IMR-90 (cell line): ENCODE measurements at regions not wholly inside any gene's neighbourhood (a gene's known extent, or its start where the extent isn't known, plus 50 kb on each side); places are given as distances from the start of the nearest gene placed in this dataset.

Source experiments
- ATAC-seq: fragments of 200-7000 bp; cut with Tn5 transposase; 2 replicates; pipeline ENCODE4 v1.9.1; 2020; ENCODE audit warnings: low read depth, mild to moderate bottlenecking, moderate library complexity
- BruUV-seq: library from RNA; stranded (reverse); fragments of 400-500 nt; replicated peaks from 2 replicates; lab custom pipeline; 2021; lab: Mats Ljungman, UMichigan
- CTCF ChIA-PET: fragments of 300-600 bp; formaldehyde crosslinking; extraction: SDS; loops from one replicate; lab custom pipeline; 2021; ENCODE audit warnings: antibody characterized with exemption; lab: Yijun Ruan, JAX
- POLR2A ChIA-PET: fragments of 300-600 bp; sonication (Branson Sonifier 250); formaldehyde crosslinking; loops from one replicate; lab custom pipeline; 2022; ENCODE audit warnings: antibody characterized with exemption; ENCODE audit not compliant: unreplicated experiment; lab: Charles Lee
- DNase-seq: peaks from one replicate; pipeline ENCODE4 v3.0.0; 2013
- H2AFZ ChIP-seq: replicated peaks from 2 replicates; pipeline ENCODE3; 2013; ENCODE audit warnings: low read length, mild to moderate bottlenecking; ENCODE audit not compliant: poor library complexity
- H2AK5ac ChIP-seq: 2 replicates; pipeline ENCODE4 v1.6.1; 2013; ENCODE audit warnings: low read depth, low read length, inconsistent platforms
- H2AK9ac ChIP-seq: replicated peaks from 2 replicates; pipeline ENCODE3; 2013; ENCODE audit warnings: mild to moderate bottlenecking, low read depth, low read length, moderate library complexity; ENCODE audit not compliant: poor library complexity
- H2BK120ac ChIP-seq: 2 replicates; pipeline ENCODE4 v1.6.1; 2013; ENCODE audit warnings: low read depth, low read length, inconsistent platforms
- H2BK15ac ChIP-seq: 3 replicates; pipeline ENCODE4 v1.6.1; 2013; ENCODE audit warnings: low read depth, low read length, inconsistent platforms
- H2BK20ac ChIP-seq: 2 replicates; pipeline ENCODE4 v1.6.1; 2013; ENCODE audit warnings: low read depth, mild to moderate bottlenecking, inconsistent platforms, low read length, moderate library complexity
- H2BK5ac ChIP-seq: 2 replicates; pipeline ENCODE4 v1.6.1; 2013; ENCODE audit warnings: mild to moderate bottlenecking, low read depth, low read length, inconsistent platforms; ENCODE audit not compliant: poor library complexity, severe bottlenecking
- H3K14ac ChIP-seq: replicated peaks from 2 replicates; pipeline ENCODE4 v1.6.1; 2013; ENCODE audit warnings: low read depth, low read length, inconsistent platforms
- H3K18ac ChIP-seq: 2 replicates; pipeline ENCODE4 v1.6.1; 2013; ENCODE audit warnings: low read depth, low read length, control low read depth
- H3K23ac ChIP-seq: 2 replicates; pipeline ENCODE4 v1.6.1; 2013; ENCODE audit warnings: low read depth, low read length, inconsistent platforms
- H3K27ac ChIP-seq: 2 replicates; pipeline ENCODE4 v1.5.1; 2013; ENCODE audit warnings: mild to moderate bottlenecking, control low read depth, low read length; ENCODE audit not compliant: insufficient read depth
- H3K27me3 ChIP-seq: 2 replicates; pipeline ENCODE4 v1.6.1; 2013; ENCODE audit warnings: low read length; ENCODE audit not compliant: control insufficient read depth, insufficient read depth
- H3K36me3 ChIP-seq: 2 replicates; pipeline ENCODE4 v1.6.1; 2013; ENCODE audit warnings: low read length, mixed read lengths; ENCODE audit not compliant: control insufficient read depth, insufficient read depth
- H3K4ac ChIP-seq: 2 replicates; pipeline ENCODE4 v1.6.1; 2013; ENCODE audit warnings: low read depth, low read length, inconsistent platforms
- H3K4me1 ChIP-seq: 2 replicates; pipeline ENCODE4 v1.6.1; 2013; ENCODE audit warnings: low read length, mixed read lengths; ENCODE audit not compliant: control insufficient read depth, insufficient read depth
- H3K4me2 ChIP-seq: 2 replicates; pipeline ENCODE4 v1.6.1; 2013; ENCODE audit warnings: low read depth, mild to moderate bottlenecking, control low read depth, low read length, moderate library complexity
- H3K4me3 ChIP-seq: 2 replicates; pipeline ENCODE4 v1.5.1; 2013; ENCODE audit warnings: low read depth, mild to moderate bottlenecking, control low read depth, low read length, moderate library complexity; ENCODE audit not compliant: insufficient read depth
- H3K56ac ChIP-seq: 2 replicates; pipeline ENCODE4 v1.6.1; 2013; ENCODE audit warnings: low read length, inconsistent platforms; ENCODE audit not compliant: insufficient read depth; ENCODE audit errors: extremely low read depth
- H3K79me1 ChIP-seq, 2 experiments: 2 replicates each; pipeline ENCODE4 v1.6.1; 2013; ENCODE audit warnings: low read length in 2 of 2, inconsistent platforms in 1 of 2, low read depth in 1 of 2
- H3K9ac ChIP-seq: 2 replicates; pipeline ENCODE4 v1.6.1; 2013; ENCODE audit warnings: low read depth, low read length, control low read depth
- H3K9me1 ChIP-seq: 2 replicates; pipeline ENCODE4 v1.6.1; 2013; ENCODE audit warnings: low read length, inconsistent platforms; ENCODE audit not compliant: insufficient read depth
- H3K9me3 ChIP-seq: 2 replicates; pipeline ENCODE4 v1.6.1; 2013; ENCODE audit warnings: low read length; ENCODE audit not compliant: control insufficient read depth, insufficient read depth
- H4K20me1 ChIP-seq: 2 replicates; pipeline ENCODE4 v1.6.1; 2013; ENCODE audit warnings: low read length, inconsistent platforms; ENCODE audit not compliant: insufficient read depth
- H4K5ac ChIP-seq: 2 replicates; pipeline ENCODE4 v1.6.1; 2013; ENCODE audit warnings: mild to moderate bottlenecking, low read depth, low read length, control low read depth
- H4K8ac ChIP-seq, 2 experiments: 2 replicates each; pipeline ENCODE4 v1.6.1; 2013; ENCODE audit warnings: low read depth in 2 of 2, low read length in 2 of 2, control low read depth in 1 of 2, inconsistent platforms in 1 of 2
- H4K91ac ChIP-seq: 2 replicates; pipeline ENCODE4 v1.6.1; 2013; ENCODE audit warnings: low read depth, low read length, inconsistent platforms; ENCODE audit not compliant: insufficient read depth
- BHLHE40 ChIP-seq: fragments of 150-350 bp; IDR thresholded peaks from 2 replicates; pipeline ENCODE4 v1.6.1; 2016; ENCODE audit warnings: mild to moderate bottlenecking, low read depth, low read length
- CEBPB ChIP-seq: IDR thresholded peaks from 2 replicates; pipeline ENCODE4 v1.6.1; 2012; ENCODE audit warnings: low read depth, low read length, improper control_type of control experiment
- CHD1 ChIP-seq: IDR thresholded peaks from 2 replicates; pipeline ENCODE4 v1.6.1; 2012; ENCODE audit warnings: low read depth, low read length, improper control_type of control experiment
- FOS ChIP-seq: fragments of 150-350 bp; IDR thresholded peaks from 2 replicates; pipeline ENCODE4 v1.6.1; 2016; ENCODE audit warnings: low read depth, low read length
- MAFK ChIP-seq: IDR thresholded peaks from 2 replicates; pipeline ENCODE4 v1.6.1; 2012; ENCODE audit warnings: low read depth, low read length, improper control_type of control experiment
- MAZ ChIP-seq: IDR thresholded peaks from 2 replicates; pipeline ENCODE4 v1.6.1; 2012; ENCODE audit warnings: low read depth, mild to moderate bottlenecking, low read length, improper control_type of control experiment, moderate library complexity, borderline replicate concordance
- MXI1 ChIP-seq: IDR thresholded peaks from 2 replicates; pipeline ENCODE4 v1.6.1; 2012; ENCODE audit warnings: low read depth, mild to moderate bottlenecking, low read length, moderate library complexity, borderline replicate concordance
- NFE2L2 ChIP-seq: fragments of 150-350 bp; IDR thresholded peaks from 2 replicates; pipeline ENCODE4 v1.6.1; 2016; ENCODE audit warnings: low read depth, mild to moderate bottlenecking, low read length
- POLR2A ChIP-seq: IDR thresholded peaks from 2 replicates; pipeline ENCODE4 v1.6.1; 2012; ENCODE audit warnings: mild to moderate bottlenecking, low read depth, low read length
- RAD21 ChIP-seq: IDR thresholded peaks from 2 replicates; pipeline ENCODE4 v1.6.1; 2012; ENCODE audit warnings: low read length, improper control_type of control experiment
- RCOR1 ChIP-seq: IDR thresholded peaks from 2 replicates; pipeline ENCODE4 v1.6.1; 2012; ENCODE audit warnings: mild to moderate bottlenecking, low read length, improper control_type of control experiment; ENCODE audit not compliant: insufficient replicate concordance
- RFX5 ChIP-seq: IDR thresholded peaks from 2 replicates; pipeline ENCODE4 v1.8.0; 2012; ENCODE audit warnings: low read depth, mild to moderate bottlenecking, low read length, moderate library complexity
- SMC3 ChIP-seq: fragments of 150-350 bp; IDR thresholded peaks from 2 replicates; pipeline ENCODE4 v1.6.1; 2016; ENCODE audit warnings: low read depth, mild to moderate bottlenecking, antibody characterized with exemption, low read length, moderate library complexity
- WGBS, 2 experiments: methylation state at CpG; one replicate each; pipeline versions ENCODE4 v1.1.5 to v1.1.7; 2013; ENCODE audit warnings: missing lambda C conversion rate in 2 of 2; ENCODE audit not compliant: insufficient read length in 1 of 2; ENCODE audit errors: extremely low coverage in 2 of 2; 5-methylcytosine and 5-hydroxymethylcytosine counted together
- dilution Hi-C: fragments of 300-500 bp; cut with HindIII; formaldehyde crosslinking; loops from one replicate; pipeline ENCODE4 v1.14.3; 2018; ENCODE audit warnings: low sequenced_read_pairs; ENCODE audit not compliant: unreplicated experiment
- in situ Hi-C: fragments of 300-500 bp; cut with MboI; formaldehyde crosslinking; loops from 3 replicates; pipeline ENCODE4 v1.14.3; 2019; ENCODE audit warnings: low sequenced_read_pairs, inconsistent platforms, mixed read lengths
- intact Hi-C: fragments of 100-400 bp; cut with micrococcal nuclease; formaldehyde crosslinking; loops from 2 replicates; pipeline ENCODE4 v1.10.0; 2022
- TF ChIP-seq, protein P1 (sequence below): fragments of 150-350 bp; IDR thresholded peaks from 2 replicates; pipeline ENCODE4 v1.6.1; 2017; ENCODE audit warnings: mild to moderate bottlenecking, antibody characterized with exemption, low read length, low read depth
- TF ChIP-seq, protein P2 (sequence below): fragments of 150-350 bp; IDR thresholded peaks from 2 replicates; pipeline ENCODE4 v1.6.1; 2016; ENCODE audit warnings: low read depth, mild to moderate bottlenecking, low read length, moderate library complexity, borderline replicate concordance
- TF ChIP-seq, protein P3 (sequence below): conservative IDR thresholded peaks from 2 replicates; pipeline ENCODE4 v1.5.1; 2012; ENCODE audit warnings: mild to moderate bottlenecking, low read depth, low read length, improper control_type of control experiment

DNA sequence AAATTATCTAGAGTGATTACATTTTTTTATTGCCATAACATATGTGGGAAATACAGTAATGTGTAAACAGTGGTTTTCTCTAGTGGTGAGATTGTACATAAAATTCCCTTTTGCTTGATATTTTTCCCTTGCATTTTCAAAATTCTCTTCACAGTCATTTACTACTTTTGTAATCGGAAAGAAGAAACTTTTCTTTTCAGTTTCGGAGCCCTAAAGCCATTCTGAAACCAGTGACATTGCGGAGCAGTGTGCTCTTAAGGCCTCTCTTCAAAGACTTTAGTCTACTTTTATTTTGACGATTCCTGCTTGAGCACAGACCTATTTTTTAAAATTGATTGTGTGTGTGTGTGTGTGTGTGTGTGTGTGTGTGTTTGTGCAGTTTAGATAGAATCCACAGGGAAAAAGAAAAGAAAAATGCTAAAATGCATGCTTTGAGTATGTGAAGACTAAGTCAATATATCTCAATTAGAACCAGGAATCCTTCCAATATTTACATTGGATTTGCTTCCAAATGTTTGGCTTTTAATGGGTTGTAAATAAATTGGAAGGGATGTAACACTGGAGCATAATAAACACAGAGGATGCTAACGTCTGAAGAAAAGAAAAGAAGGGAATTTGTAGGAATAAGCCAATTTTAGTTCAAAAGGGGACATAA lies 357.4 kb downstream of the RND3 start:
- in situ Hi-C loops (loop anchor here (25.0 kb wide), 2 partner anchors 332 to 1107 kb away; no protein-coding TSS in a partner anchor), dilution Hi-C loops (no loop called here), intact Hi-C loops (loop anchor here (5.0 to 10.0 kb wide), 3 partner anchors 102 to 535 kb away; no protein-coding TSS in a partner anchor)
- no peak overlapping the region for H2AK9ac ChIP-seq
- no peak overlapping the region for H2BK5ac ChIP-seq
- TF ChIP-seq, protein P1, sequence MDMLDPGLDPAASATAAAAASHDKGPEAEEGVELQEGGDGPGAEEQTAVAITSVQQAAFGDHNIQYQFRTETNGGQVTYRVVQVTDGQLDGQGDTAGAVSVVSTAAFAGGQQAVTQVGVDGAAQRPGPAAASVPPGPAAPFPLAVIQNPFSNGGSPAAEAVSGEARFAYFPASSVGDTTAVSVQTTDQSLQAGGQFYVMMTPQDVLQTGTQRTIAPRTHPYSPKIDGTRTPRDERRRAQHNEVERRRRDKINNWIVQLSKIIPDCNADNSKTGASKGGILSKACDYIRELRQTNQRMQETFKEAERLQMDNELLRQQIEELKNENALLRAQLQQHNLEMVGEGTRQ = no peak
- TF ChIP-seq MXI1 = no peak
- TF ChIP-seq, protein P2, sequence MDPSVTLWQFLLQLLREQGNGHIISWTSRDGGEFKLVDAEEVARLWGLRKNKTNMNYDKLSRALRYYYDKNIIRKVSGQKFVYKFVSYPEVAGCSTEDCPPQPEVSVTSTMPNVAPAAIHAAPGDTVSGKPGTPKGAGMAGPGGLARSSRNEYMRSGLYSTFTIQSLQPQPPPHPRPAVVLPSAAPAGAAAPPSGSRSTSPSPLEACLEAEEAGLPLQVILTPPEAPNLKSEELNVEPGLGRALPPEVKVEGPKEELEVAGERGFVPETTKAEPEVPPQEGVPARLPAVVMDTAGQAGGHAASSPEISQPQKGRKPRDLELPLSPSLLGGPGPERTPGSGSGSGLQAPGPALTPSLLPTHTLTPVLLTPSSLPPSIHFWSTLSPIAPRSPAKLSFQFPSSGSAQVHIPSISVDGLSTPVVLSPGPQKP = no peak
- no peak for TF ChIP-seq CEBPB
- TF ChIP-seq CHD1 = no peak
- no peak for TF ChIP-seq RCOR1
- TF ChIP-seq SMC3 = no peak
- no peak for TF ChIP-seq RAD21
- TF ChIP-seq, protein P3, sequence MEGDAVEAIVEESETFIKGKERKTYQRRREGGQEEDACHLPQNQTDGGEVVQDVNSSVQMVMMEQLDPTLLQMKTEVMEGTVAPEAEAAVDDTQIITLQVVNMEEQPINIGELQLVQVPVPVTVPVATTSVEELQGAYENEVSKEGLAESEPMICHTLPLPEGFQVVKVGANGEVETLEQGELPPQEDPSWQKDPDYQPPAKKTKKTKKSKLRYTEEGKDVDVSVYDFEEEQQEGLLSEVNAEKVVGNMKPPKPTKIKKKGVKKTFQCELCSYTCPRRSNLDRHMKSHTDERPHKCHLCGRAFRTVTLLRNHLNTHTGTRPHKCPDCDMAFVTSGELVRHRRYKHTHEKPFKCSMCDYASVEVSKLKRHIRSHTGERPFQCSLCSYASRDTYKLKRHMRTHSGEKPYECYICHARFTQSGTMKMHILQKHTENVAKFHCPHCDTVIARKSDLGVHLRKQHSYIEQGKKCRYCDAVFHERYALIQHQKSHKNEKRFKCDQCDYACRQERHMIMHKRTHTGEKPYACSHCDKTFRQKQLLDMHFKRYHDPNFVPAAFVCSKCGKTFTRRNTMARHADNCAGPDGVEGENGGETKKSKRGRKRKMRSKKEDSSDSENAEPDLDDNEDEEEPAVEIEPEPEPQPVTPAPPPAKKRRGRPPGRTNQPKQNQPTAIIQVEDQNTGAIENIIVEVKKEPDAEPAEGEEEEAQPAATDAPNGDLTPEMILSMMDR = no peak
- no peak for TF ChIP-seq FOS
- no peak for TF ChIP-seq NFE2L2
- no peak for TF ChIP-seq MAFK
- no peak for TF ChIP-seq POLR2A
- TF ChIP-seq MAZ = no peak
- TF ChIP-seq BHLHE40 = no peak
- TF ChIP-seq RFX5 = no peak
- H3K23ac ChIP-seq = no peak overlapping the region
- no peaks in the 10 kb centered on the region for H4K20me1 ChIP-seq
- H3K4me2 ChIP-seq = no peak overlapping the region
- no peaks in the 10 kb centered on the region for H3K9me3 ChIP-seq
- H3K9ac ChIP-seq = no peak overlapping the region
- H4K5ac ChIP-seq = no peak overlapping the region
- POLR2A ChIA-PET = no interaction called here
- ATAC-seq = no peak
- no peak for DNase-seq
- CTCF ChIA-PET = no interaction called here
- H2AFZ ChIP-seq = no peak overlapping the region
- no peak overlapping the region for H4K91ac ChIP-seq
- H3K18ac ChIP-seq = no peak overlapping the region
- no peak overlapping the region for H2AK5ac ChIP-seq
- no peaks in the 10 kb centered on the region for H3K36me3 ChIP-seq
- H3K27me3 ChIP-seq = no peaks in the 10 kb centered on the region
- BruUV-seq = no TSS peak
- H2BK120ac ChIP-seq = no peak overlapping the region
- no CpG with 5 or more reads among the region's 5 CpGs for WGBS, 2 experiments
- H2BK15ac ChIP-seq = no peak overlapping the region
- peaks cover 18% of the 10 kb centered on the region for H3K9me1 ChIP-seq
- H2BK20ac ChIP-seq = no peak overlapping the region
- H3K4ac ChIP-seq = no peak overlapping the region
- H3K14ac ChIP-seq = no peak overlapping the region
- H3K79me1 ChIP-seq = no peaks in the 10 kb centered on the region
- no peak overlapping the region; a peak in 1 of 4 replicates for H4K8ac ChIP-seq
- no peak overlapping the region for H3K56ac ChIP-seq
- no peak overlapping the region for H3K27ac ChIP-seq
- peaks cover 19% of the 10 kb centered on the region for H3K4me1 ChIP-seq
- no peak overlapping the region for H3K4me3 ChIP-seq
